A673 (cell line): ENCODE measurements at regions not wholly inside any gene's neighbourhood (a gene's known extent, or its start where the extent isn't known, plus 50 kb on each side); places are given as distances from the start of the nearest gene placed in this dataset.

Source experiments
- BruUV-seq: library from RNA; stranded (reverse); fragments of 400-500 nt; replicated peaks from 2 replicates; lab custom pipeline; 2021; lab: Mats Ljungman, UMichigan
- CTCF ChIA-PET: fragments of 300-600 bp; sonication (Branson Sonifier 250); formaldehyde crosslinking; loops from one replicate; lab custom pipeline; 2022; ENCODE audit warnings: antibody characterized with exemption; lab: Charles Lee
- POLR2A ChIA-PET: fragments of 300-600 bp; sonication (Branson Sonifier 250); formaldehyde crosslinking; loops from one replicate; lab custom pipeline; 2022; ENCODE audit warnings: antibody characterized with exemption; ENCODE audit not compliant: low non-redundant PET; lab: Charles Lee
- DNase-seq: peaks from one replicate; pipeline ENCODE4 v3.0.0-alpha.2; 2015; ENCODE audit warnings: low spot score
- H3K27ac ChIP-seq: fragments of 200-600 bp; sonication (generic); 2 replicates; pipeline ENCODE4 v1.5.1; 2016; ENCODE audit warnings: mixed run types, low read depth, mild to moderate bottlenecking, mixed read lengths, antibody characterized with exemption, low read length; ENCODE audit not compliant: poor library complexity, severe bottlenecking
- H3K27me3 ChIP-seq: fragments of 200-600 bp; sonication (generic); replicated peaks from 2 replicates; pipeline ENCODE4 v1.6.1; 2017; ENCODE audit warnings: mixed run types, low read depth, mild to moderate bottlenecking, mixed read lengths, antibody characterized with exemption, low read length; ENCODE audit not compliant: insufficient read depth, poor library complexity
- H3K36me3 ChIP-seq: fragments of 200-600 bp; sonication (generic); 2 replicates; pipeline ENCODE4 v1.6.1; 2016; ENCODE audit warnings: mixed run types, mild to moderate bottlenecking, mixed read lengths, antibody characterized with exemption, low read length; ENCODE audit not compliant: insufficient read depth, poor library complexity, severe bottlenecking
- H3K4me1 ChIP-seq: fragments of 200-600 bp; sonication (generic); 2 replicates; pipeline ENCODE4 v1.6.1; 2017; ENCODE audit warnings: mixed run types, mild to moderate bottlenecking, mixed read lengths, antibody characterized with exemption, low read length; ENCODE audit not compliant: insufficient read depth, poor library complexity, severe bottlenecking
- H3K4me3 ChIP-seq: fragments of 200-600 bp; sonication (generic); 2 replicates; pipeline ENCODE4 v1.5.1; 2016; ENCODE audit warnings: low read depth, mixed run types, mild to moderate bottlenecking, mixed read lengths, low read length; ENCODE audit not compliant: poor library complexity, severe bottlenecking
- H3K9me3 ChIP-seq: fragments of 200-600 bp; sonication (generic); 2 replicates; pipeline ENCODE4 v1.6.1; 2016; ENCODE audit warnings: mixed run types, low read depth, mild to moderate bottlenecking, mixed read lengths, antibody characterized with exemption, low read length; ENCODE audit not compliant: poor library complexity, severe bottlenecking
- EZH2 ChIP-seq: fragments of 200-600 bp; sonication (generic); IDR thresholded peaks from 2 replicates; pipeline ENCODE4 v1.6.1; 2017; ENCODE audit warnings: borderline replicate concordance, low read depth, mild to moderate bottlenecking, mixed read lengths, antibody characterized with exemption, low read length; ENCODE audit not compliant: poor library complexity, severe bottlenecking
- intact Hi-C: fragments of 100-400 bp; cut with micrococcal nuclease; formaldehyde crosslinking; loops from one replicate; pipeline ENCODE4 v1.10.0; 2022; ENCODE audit not compliant: unreplicated experiment
- TF ChIP-seq, protein P1 (sequence below): fragments of 300-800, 200-600 bp; sonication (generic); conservative IDR thresholded peaks from 2 replicates; pipeline ENCODE4 v1.5.1; 2017; ENCODE audit warnings: low read depth, mild to moderate bottlenecking, antibody characterized with exemption, low read length, moderate library complexity, mixed read lengths

GRCh38 chr12:125240717-125241116 lies 175.5 kb downstream of the AACS start:
- Histone ChIP-seq H3K27me3 (no peaks in the 10 kb centered on the region), H3K4me3 (no peak overlapping the region), H3K9me3 (no peaks in the 10 kb centered on the region), H3K27ac (no peak overlapping the region), H3K36me3 (no peaks in the 10 kb centered on the region), H3K4me1 (peaks cover 3% of the 10 kb centered on the region)
- ChIA-PET POLR2A (no interaction called here), CTCF (no interaction called here)
- no TSS peak for BruUV-seq
- intact Hi-C loops = no loop called here
- TF ChIP-seq EZH2 = no peak
- TF ChIP-seq, protein P1, sequence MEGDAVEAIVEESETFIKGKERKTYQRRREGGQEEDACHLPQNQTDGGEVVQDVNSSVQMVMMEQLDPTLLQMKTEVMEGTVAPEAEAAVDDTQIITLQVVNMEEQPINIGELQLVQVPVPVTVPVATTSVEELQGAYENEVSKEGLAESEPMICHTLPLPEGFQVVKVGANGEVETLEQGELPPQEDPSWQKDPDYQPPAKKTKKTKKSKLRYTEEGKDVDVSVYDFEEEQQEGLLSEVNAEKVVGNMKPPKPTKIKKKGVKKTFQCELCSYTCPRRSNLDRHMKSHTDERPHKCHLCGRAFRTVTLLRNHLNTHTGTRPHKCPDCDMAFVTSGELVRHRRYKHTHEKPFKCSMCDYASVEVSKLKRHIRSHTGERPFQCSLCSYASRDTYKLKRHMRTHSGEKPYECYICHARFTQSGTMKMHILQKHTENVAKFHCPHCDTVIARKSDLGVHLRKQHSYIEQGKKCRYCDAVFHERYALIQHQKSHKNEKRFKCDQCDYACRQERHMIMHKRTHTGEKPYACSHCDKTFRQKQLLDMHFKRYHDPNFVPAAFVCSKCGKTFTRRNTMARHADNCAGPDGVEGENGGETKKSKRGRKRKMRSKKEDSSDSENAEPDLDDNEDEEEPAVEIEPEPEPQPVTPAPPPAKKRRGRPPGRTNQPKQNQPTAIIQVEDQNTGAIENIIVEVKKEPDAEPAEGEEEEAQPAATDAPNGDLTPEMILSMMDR = no peak
- DNase-seq = no peak

- Histone ChIP-seq H3K9me3 (no peaks in the 10 kb centered on the region), H3K27me3 (peaks cover 4% of the 10 kb centered on the region), H3K4me3 (no peak overlapping the region), H3K4me1 (peaks cover 6% of the 10 kb centered on the region), H3K27ac (no peak overlapping the region), H3K36me3 (no peaks in the 10 kb centered on the region)
- no TSS peak for BruUV-seq
- TF ChIP-seq EZH2 = no peak
- TF ChIP-seq, protein P1 = no peak
- DNase-seq = no peak
- ChIA-PET POLR2A (no interaction called here), CTCF (no interaction called here)
- intact Hi-C loops = no loop called here
Measured at GRCh38 chr12:125243811-125244210, 178.6 kb downstream of the AACS start.

- no peaks in the 10 kb centered on the region for H3K36me3 ChIP-seq
- no peaks in the 10 kb centered on the region for H3K9me3 ChIP-seq
- BruUV-seq = no TSS peak
- ChIA-PET POLR2A (no interaction called here), CTCF (no interaction called here)
- peaks cover 4% of the 10 kb centered on the region for H3K27me3 ChIP-seq
- no peak overlapping the region for H3K4me3 ChIP-seq
- intact Hi-C loops = no loop called here
- TF ChIP-seq EZH2 = no peak
- TF ChIP-seq, protein P1 = no peak
- no peak for DNase-seq
- no peak overlapping the region for H3K27ac ChIP-seq
- peaks cover 6% of the 10 kb centered on the region for H3K4me1 ChIP-seq
Measured at GRCh38 chr12:125244338-125244737, 179.1 kb downstream of the AACS start.
